Osteocyte (in vitro differentiated cells): ENCODE measurements at regions not wholly inside any gene's neighbourhood (a gene's known extent, or its start where the extent isn't known, plus 50 kb on each side); places are given as distances from the start of the nearest gene placed in this dataset.
A peak's percentile ranks its signal among the peaks of the same experiment; 100 is the strongest.

Experiments used
- DNase-seq: peaks from one replicate; pipeline ENCODE4 v3.0.0; 2021; ENCODE audit warnings: mixed read lengths; ENCODE audit not compliant: unreplicated experiment; ENCODE audit errors: extremely low spot score
- H3K27ac Mint-ChIP-seq: one replicate; pipeline ENCODE4 v1.8.0; 2021; ENCODE audit warnings: mild to moderate bottlenecking, mixed read lengths; ENCODE audit not compliant: unreplicated experiment
- H3K27me3 Mint-ChIP-seq: one replicate; pipeline ENCODE4 v1.8.0; 2021; ENCODE audit warnings: mixed read lengths; ENCODE audit not compliant: unreplicated experiment
- H3K36me3 Mint-ChIP-seq: one replicate; pipeline ENCODE4 v1.8.0; 2021; ENCODE audit warnings: mixed read lengths; ENCODE audit not compliant: unreplicated experiment
- H3K4me1 Mint-ChIP-seq: one replicate; pipeline ENCODE4 v1.8.0; 2021; ENCODE audit warnings: mixed read lengths; ENCODE audit not compliant: unreplicated experiment
- H3K4me3 Mint-ChIP-seq: one replicate; pipeline ENCODE4 v1.8.0; 2021; ENCODE audit warnings: mild to moderate bottlenecking, moderate library complexity, mixed read lengths; ENCODE audit not compliant: unreplicated experiment
- H3K9me3 Mint-ChIP-seq: one replicate; pipeline ENCODE4 v1.8.0; 2021; ENCODE audit warnings: mixed read lengths; ENCODE audit not compliant: unreplicated experiment
- CTCF ChIP-seq: fragments of 200-600 bp; sonication (generic); IDR thresholded peaks from 2 replicates; pipeline ENCODE4 v1.5.0; 2021; ENCODE audit warnings: antibody characterized with exemption, mild to moderate bottlenecking, moderate library complexity

DNA sequence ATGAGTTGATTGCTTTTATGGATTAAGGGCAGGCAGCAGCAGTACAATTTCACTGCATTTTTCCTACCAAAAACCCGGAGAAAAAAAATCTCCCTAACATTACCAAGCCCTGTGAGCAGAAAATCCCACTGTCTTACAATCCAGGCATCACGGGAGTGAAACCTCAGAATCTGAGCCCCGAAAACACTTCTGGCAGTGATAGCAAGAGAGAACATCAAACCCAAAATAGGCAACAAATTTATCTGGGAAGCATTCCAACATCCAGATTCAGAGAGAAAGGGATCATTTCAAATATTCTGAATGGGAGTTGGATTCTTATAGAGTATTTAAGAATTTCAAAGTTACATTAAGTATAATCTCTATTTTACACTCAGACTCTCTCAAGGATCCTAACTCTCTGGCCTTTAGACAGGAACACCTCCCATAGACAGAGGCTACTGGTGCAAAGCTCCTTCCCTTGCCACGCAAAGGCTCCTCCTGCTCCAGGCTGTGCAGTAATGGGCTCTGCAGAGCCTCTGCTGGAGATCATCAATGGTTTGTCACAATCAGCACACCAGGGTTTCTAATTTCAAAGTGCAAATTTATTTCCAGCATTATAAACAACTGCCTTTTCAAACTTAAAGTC, 256.9 kb downstream of the PARM1 start:
- no peak for DNase-seq
- peaks cover 3% of the 10 kb centered on the region for H3K27me3 Mint-ChIP-seq
- H3K4me3 Mint-ChIP-seq: no peak overlapping the region
- H3K9me3 Mint-ChIP-seq: peaks cover 4% of the 10 kb centered on the region
- no peak for TF ChIP-seq CTCF
- no peaks in the 10 kb centered on the region for H3K36me3 Mint-ChIP-seq
- no peak overlapping the region for H3K27ac Mint-ChIP-seq
- no peaks in the 10 kb centered on the region for H3K4me1 Mint-ChIP-seq

DNA sequence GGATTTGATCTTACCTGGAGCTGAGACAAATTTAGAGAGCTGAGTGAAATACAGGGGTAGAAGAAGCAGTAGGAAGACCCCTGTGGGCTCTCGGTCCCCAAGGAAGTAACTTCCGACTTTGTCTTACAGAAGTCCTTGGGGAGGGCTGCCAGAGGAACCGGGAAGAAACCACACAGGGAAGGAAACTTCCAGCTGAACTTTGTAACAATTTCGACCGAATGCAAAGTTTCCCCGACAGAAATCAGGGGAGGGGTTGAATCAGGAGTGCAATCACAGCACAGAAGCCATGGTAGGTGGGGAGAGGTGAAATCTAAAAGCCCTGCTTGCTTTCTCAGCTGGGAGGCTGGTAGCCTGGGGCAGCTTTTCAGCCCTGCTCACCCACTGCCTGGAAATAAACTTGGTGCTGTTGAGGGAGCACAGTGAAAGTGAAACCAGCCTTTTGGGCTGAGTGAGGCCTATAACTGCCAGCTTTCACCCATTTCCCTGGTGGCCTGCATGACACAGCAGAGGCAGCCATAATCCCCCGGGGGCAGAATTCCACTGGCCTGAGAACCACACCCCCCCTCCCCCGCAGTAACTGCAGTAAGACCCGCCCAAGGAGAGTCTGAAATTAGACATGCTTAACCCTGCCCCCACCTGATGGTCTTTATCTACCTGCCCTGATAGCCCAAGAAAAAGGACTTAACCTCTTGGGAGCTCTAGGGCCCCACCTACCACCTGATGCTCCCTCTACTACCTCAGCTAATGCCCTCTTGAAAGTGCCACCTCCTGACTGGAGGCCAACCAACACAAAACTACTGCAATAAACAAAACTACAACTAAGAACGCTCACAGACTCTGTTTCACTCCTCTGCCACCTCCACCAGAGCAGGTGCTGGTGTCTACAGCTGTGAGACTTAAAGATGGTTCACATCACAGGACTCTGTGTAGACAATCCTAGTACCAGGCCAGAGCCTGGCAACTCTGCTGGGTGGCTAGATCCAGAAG, 248.2 kb downstream of the PARM1 start:
- peak overlapping the region; percentile 16 for H3K4me3 Mint-ChIP-seq
- no peaks in the 10 kb centered on the region for H3K36me3 Mint-ChIP-seq
- no peak for TF ChIP-seq CTCF
- peaks cover 23% of the 10 kb centered on the region for H3K9me3 Mint-ChIP-seq
- peak overlapping the region; percentile 15 for H3K27ac Mint-ChIP-seq
- no peak for DNase-seq
- peaks cover 11% of the 10 kb centered on the region for H3K4me1 Mint-ChIP-seq
- H3K27me3 Mint-ChIP-seq: peaks cover 3% of the 10 kb centered on the region

DNA sequence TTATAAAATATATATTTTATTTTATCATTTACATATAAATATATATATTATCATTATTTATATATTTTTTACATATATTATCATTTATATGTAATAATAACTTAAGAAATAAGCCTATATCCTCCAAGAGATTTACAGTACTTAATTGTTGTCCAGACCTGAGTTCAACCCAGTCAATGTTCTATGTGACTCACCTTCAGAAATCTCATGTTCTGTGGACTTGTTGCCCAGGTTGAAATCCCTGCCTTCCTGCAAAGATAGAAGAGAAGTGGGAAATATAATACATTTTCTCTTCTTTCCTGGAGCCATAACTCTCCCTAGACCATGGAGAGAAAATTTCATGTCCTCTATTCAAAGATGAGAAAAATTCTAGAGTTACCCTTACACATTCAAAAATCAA, 247.3 kb downstream of the PARM1 start:
- peaks cover 11% of the 10 kb centered on the region for H3K4me1 Mint-ChIP-seq
- no peak overlapping the region for H3K4me3 Mint-ChIP-seq
- no peak for DNase-seq
- H3K27me3 Mint-ChIP-seq: peaks cover 3% of the 10 kb centered on the region
- no peaks in the 10 kb centered on the region for H3K36me3 Mint-ChIP-seq
- H3K9me3 Mint-ChIP-seq: peaks cover 19% of the 10 kb centered on the region
- no peak for TF ChIP-seq CTCF
- no peak overlapping the region for H3K27ac Mint-ChIP-seq

- peaks cover 3% of the 10 kb centered on the region for H3K27me3 Mint-ChIP-seq
- H3K36me3 Mint-ChIP-seq: no peaks in the 10 kb centered on the region
- H3K4me3 Mint-ChIP-seq: no peak overlapping the region
- no peak for DNase-seq
- no peak overlapping the region for H3K27ac Mint-ChIP-seq
- H3K9me3 Mint-ChIP-seq: peaks cover 19% of the 10 kb centered on the region
- H3K4me1 Mint-ChIP-seq: peaks cover 11% of the 10 kb centered on the region
- no peak for TF ChIP-seq CTCF
Measured at GRCh38 chr4:75179510-75179909, 246.6 kb downstream of the PARM1 start.

- Mint-ChIP-seq H3K4me1 (no peaks in the 10 kb centered on the region), H3K9me3 (no peaks in the 10 kb centered on the region), H3K4me3 (no peak overlapping the region), H3K27me3 (peaks cover 3% of the 10 kb centered on the region), H3K27ac (no peak overlapping the region), H3K36me3 (no peaks in the 10 kb centered on the region)
- no peak for DNase-seq
- no peak for TF ChIP-seq CTCF
Measured at GRCh38 chr4:75172551-75172950, 239.6 kb downstream of the PARM1 start.
